ENCODE measurements at regions not wholly inside any gene's neighbourhood (a gene's known extent, or its start where the extent isn't known, plus 50 kb on each side); places are given as distances from the start of the nearest gene placed in this dataset.

DNA sequence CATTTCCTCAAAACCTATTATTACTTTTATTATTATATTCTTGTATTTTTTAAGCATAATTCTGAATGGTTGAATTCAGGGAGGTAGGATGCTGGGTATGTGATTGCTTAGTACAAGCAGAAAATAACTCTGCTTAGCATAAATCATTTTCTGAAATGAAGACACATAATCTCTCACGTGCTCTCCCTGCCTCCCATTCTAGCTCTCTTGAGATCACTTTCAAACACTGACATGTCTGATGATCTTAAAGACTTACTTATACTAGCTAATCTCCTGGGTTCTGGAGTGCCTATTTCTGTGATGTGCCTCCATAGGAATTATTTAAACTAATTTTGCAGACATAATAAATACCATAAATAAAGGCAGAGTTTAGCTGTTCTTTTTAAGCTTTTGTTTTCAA lies 1136.0 kb downstream of the SUCLG1 start:
- dilution Hi-C loops (cut with MboI; ENCODE audit: extremely low pct_ligation_motif_present, low sequenced_read_pairs): no loop called here
- no peaks in the 10 kb centered on the region for H3K9me1 ChIP-seq (ENCODE audit: control insufficient read depth, extremely low read depth, insufficient read depth, low read length)

DNA sequence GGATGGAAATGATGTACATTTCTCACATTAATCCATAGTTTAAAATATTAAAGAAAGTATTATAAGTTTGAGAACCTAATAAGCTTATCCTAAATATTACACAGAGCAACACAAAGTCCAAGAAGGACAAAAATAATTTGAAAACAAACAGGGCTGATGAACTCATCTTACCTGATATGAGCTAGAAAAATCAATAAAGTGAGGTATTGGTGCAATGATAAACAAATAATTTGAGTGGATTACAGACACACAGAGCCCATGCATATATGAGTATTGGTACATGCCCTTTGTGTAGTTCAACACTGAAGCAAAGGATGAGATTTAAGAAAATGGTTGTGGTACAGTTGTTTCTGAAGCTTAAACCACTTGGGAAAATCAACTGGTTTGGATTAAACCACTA lies 1139.0 kb downstream of the SUCLG1 start:
- no peaks in the 10 kb centered on the region for H3K9me1 ChIP-seq (ENCODE audit: control insufficient read depth, extremely low read depth, insufficient read depth, low read length)
- no peak for DNase-seq (ENCODE audit: low read depth, low spot score)
- no peak overlapping the region for H3K4me3 ChIP-seq (ENCODE audit: control insufficient read depth in 2 of 3, extremely low read depth in 1 of 3, insufficient read depth in 2 of 3, low read depth in 1 of 3, low read length in 3 of 3)
- H3K36me3 ChIP-seq (ENCODE audit: control insufficient read depth in 2 of 2, extremely low read depth in 1 of 2, insufficient read depth in 2 of 2, low read length in 2 of 2): no peaks in the 10 kb centered on the region
- H3K4me1 ChIP-seq (ENCODE audit: control insufficient read depth, extremely low read depth, insufficient read depth, low read length): no peaks in the 10 kb centered on the region
- no peak overlapping the region for H2AFZ ChIP-seq (ENCODE audit: control insufficient read depth, low read length)
- H3K27ac ChIP-seq (ENCODE audit: control insufficient read depth, insufficient read depth, low read length): no peak overlapping the region
- H4K20me1 ChIP-seq (ENCODE audit: control insufficient read depth, extremely low read depth, insufficient read depth, low read length): no peaks in the 10 kb centered on the region
- H3K9me3 ChIP-seq (ENCODE audit: control insufficient read depth, low read depth, low read length): no peaks in the 10 kb centered on the region
- H3K9ac ChIP-seq (ENCODE audit: control insufficient read depth, extremely low read depth, insufficient read depth, low read length): no peak overlapping the region
- no peaks in the 10 kb centered on the region for H3K79me2 ChIP-seq (ENCODE audit: control insufficient read depth, insufficient read depth, low read length)
- no peak for FAIRE-seq
- no peak overlapping the region for H3K4me2 ChIP-seq (ENCODE audit: control insufficient read depth, extremely low read depth, insufficient read depth, low read depth, low read length)
- TF ChIP-seq EZH2 (IDR thresholded peaks at IDR 0.05; ENCODE audit: low read length): no peak
- TF ChIP-seq, protein P1, sequence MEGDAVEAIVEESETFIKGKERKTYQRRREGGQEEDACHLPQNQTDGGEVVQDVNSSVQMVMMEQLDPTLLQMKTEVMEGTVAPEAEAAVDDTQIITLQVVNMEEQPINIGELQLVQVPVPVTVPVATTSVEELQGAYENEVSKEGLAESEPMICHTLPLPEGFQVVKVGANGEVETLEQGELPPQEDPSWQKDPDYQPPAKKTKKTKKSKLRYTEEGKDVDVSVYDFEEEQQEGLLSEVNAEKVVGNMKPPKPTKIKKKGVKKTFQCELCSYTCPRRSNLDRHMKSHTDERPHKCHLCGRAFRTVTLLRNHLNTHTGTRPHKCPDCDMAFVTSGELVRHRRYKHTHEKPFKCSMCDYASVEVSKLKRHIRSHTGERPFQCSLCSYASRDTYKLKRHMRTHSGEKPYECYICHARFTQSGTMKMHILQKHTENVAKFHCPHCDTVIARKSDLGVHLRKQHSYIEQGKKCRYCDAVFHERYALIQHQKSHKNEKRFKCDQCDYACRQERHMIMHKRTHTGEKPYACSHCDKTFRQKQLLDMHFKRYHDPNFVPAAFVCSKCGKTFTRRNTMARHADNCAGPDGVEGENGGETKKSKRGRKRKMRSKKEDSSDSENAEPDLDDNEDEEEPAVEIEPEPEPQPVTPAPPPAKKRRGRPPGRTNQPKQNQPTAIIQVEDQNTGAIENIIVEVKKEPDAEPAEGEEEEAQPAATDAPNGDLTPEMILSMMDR (optimal IDR thresholded peaks at IDR 0.05 in 1 of 3, IDR thresholded peaks at IDR 0.05 in 1 of 3, conservative IDR thresholded peaks at IDR 0.05 in 1 of 3; ENCODE audit: extremely low read depth in 1 of 3, insufficient read depth in 2 of 3, low read length in 3 of 3): no peak
- dilution Hi-C loops (cut with MboI; ENCODE audit: extremely low pct_ligation_motif_present, low sequenced_read_pairs): no loop called here
- no peaks in the 10 kb centered on the region for H3K27me3 ChIP-seq (ENCODE audit: control insufficient read depth, extremely low read depth, insufficient read depth, low read length)

More for the DNA sequence above, 1136.0 kb downstream of the SUCLG1 start:
- DNase-seq (ENCODE audit: low read depth, low spot score): no peak
- Histone ChIP-seq H3K79me2 (ENCODE audit: control insufficient read depth, insufficient read depth, low read length) (no peaks in the 10 kb centered on the region), H3K4me1 (ENCODE audit: control insufficient read depth, extremely low read depth, insufficient read depth, low read length) (no peaks in the 10 kb centered on the region), H3K9me3 (ENCODE audit: control insufficient read depth, low read depth, low read length) (no peaks in the 10 kb centered on the region), H4K20me1 (ENCODE audit: control insufficient read depth, extremely low read depth, insufficient read depth, low read length) (no peaks in the 10 kb centered on the region), H3K4me3 (ENCODE audit: control insufficient read depth in 2 of 3, extremely low read depth in 1 of 3, insufficient read depth in 2 of 3, low read depth in 1 of 3, low read length in 3 of 3) (no peak overlapping the region), H3K36me3 (ENCODE audit: control insufficient read depth in 2 of 2, extremely low read depth in 1 of 2, insufficient read depth in 2 of 2, low read length in 2 of 2) (no peaks in the 10 kb centered on the region), H2AFZ (ENCODE audit: control insufficient read depth, low read length) (no peak overlapping the region), H3K27me3 (ENCODE audit: control insufficient read depth, extremely low read depth, insufficient read depth, low read length) (no peaks in the 10 kb centered on the region), H3K4me2 (ENCODE audit: control insufficient read depth, extremely low read depth, insufficient read depth, low read depth, low read length) (no peak overlapping the region), H3K9ac (ENCODE audit: control insufficient read depth, extremely low read depth, insufficient read depth, low read length) (no peak overlapping the region), H3K27ac (ENCODE audit: control insufficient read depth, insufficient read depth, low read length) (no peak overlapping the region)
- TF ChIP-seq, protein P1 (optimal IDR thresholded peaks at IDR 0.05 in 1 of 3, IDR thresholded peaks at IDR 0.05 in 1 of 3, conservative IDR thresholded peaks at IDR 0.05 in 1 of 3; ENCODE audit: extremely low read depth in 1 of 3, insufficient read depth in 2 of 3, low read length in 3 of 3): no peak
- TF ChIP-seq EZH2 (IDR thresholded peaks at IDR 0.05; ENCODE audit: low read length): no peak
- no peak for FAIRE-seq
